ENCODE measurements at regions not wholly inside any gene's neighbourhood (a gene's known extent, or its start where the extent isn't known, plus 50 kb on each side); places are given as distances from the start of the nearest gene placed in this dataset.

DNA sequence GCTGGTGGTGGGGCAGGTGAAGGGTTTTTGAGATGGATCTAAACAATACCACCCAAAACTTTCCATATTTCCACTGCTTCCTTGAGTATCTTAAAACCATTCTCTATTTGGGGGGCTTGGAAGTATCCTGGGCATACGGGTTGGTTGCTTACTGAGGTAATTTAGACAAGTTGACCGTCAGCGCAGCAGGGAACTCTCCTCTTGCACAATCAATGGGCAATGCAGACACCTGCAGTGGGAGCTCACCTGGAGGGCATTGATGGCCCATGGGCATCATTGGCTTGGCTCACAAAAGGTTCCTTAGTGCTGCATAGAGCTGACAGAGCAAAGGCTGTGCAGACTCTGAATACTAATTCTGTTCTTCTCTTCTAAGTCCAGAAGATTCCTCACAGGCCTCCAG, 101.5 kb downstream of the EPDR1 start:
- ATAC-seq (no peak), DNase-seq (ENCODE audit: low read depth, low spot score) (no peak), FAIRE-seq (no peak)
- Histone ChIP-seq H3K4me2 (ENCODE audit: control insufficient read depth, insufficient read depth) (no peak overlapping the region), H3K9ac (ENCODE audit: control insufficient read depth, insufficient read depth, low read length) (no peak overlapping the region), H4K20me1 (ENCODE audit: control insufficient read depth, insufficient read depth) (no peaks in the 10 kb centered on the region), H3K79me2 (ENCODE audit: control insufficient read depth, insufficient read depth, low read length) (no peaks in the 10 kb centered on the region), H3K36me3 (ENCODE audit: control insufficient read depth in 2 of 2, insufficient read depth in 2 of 2, low read length in 1 of 2) (no peaks in the 10 kb centered on the region), H3K4me3 (no peak overlapping the region), H2AFZ (ENCODE audit: control insufficient read depth, low read depth, low read length) (no peak overlapping the region), H3K9me3 (replicated peaks; ENCODE audit: control insufficient read depth, insufficient read depth, low read length) (no peaks in the 10 kb centered on the region), H3K27me3 (replicated peaks in 1 of 2; ENCODE audit: control insufficient read depth in 2 of 2, insufficient read depth in 2 of 2, low read length in 1 of 2) (no peaks in the 10 kb centered on the region; a peak in 1 of 4 replicates), H3K4me1 (ENCODE audit: control insufficient read depth, insufficient read depth, low read length) (no peaks in the 10 kb centered on the region), H3K27ac (ENCODE audit: control insufficient read depth, insufficient read depth) (no peak overlapping the region)
- ChIA-PET CTCF (interaction anchor here (0.9 to 2.8 kb wide), 5 partner anchors 35 to 120 kb away, joined by 3 to 14 read pairs (median 3); partner anchors contain the start of gene SFRP4), POLR2A (no interaction called here), SMC1A (ENCODE audit: uncharacterized antibody, unreplicated experiment) (interaction anchor here (0.5 to 1.2 kb wide), 3 partner anchors 57 to 105 kb away, joined by 3 to 6 read pairs (median 3); partner anchors contain the start of gene SFRP4), RAD21 (ENCODE audit: unreplicated experiment) (interaction anchor here (1.0 to 1.5 kb wide), 3 partner anchors 77 to 105 kb away, joined by 3 to 11 read pairs (median 6); partner anchors contain the start of gene SFRP4)
- no TSS peak for BruUV-seq (replicated peaks)
- TF ChIP-seq SREBF1 (IDR thresholded peaks at IDR 0.05; ENCODE audit: low read length) (no peak), PAX8 (IDR thresholded peaks at IDR 0.05) (no peak), IKZF2 (IDR thresholded peaks at IDR 0.05) (no peak), CBFB (IDR thresholded peaks at IDR 0.05; ENCODE audit: low read depth) (no peak), POU2F2 (IDR thresholded peaks at IDR 0.05; ENCODE audit: borderline replicate concordance, low read depth, low read length) (no peak), TCF12 (IDR thresholded peaks at IDR 0.05; ENCODE audit: low read depth, low read length) (no peak), ZSCAN29 (IDR thresholded peaks at IDR 0.05) (no peak), USF2 (IDR thresholded peaks at IDR 0.05; ENCODE audit: borderline replicate concordance, low read depth, low read length) (no peak), FOXK2 (IDR thresholded peaks at IDR 0.05) (no peak), SRF (IDR thresholded peaks at IDR 0.05; ENCODE audit: low read depth in 2 of 2, low read length in 2 of 2) (no peak), MTA2 (IDR thresholded peaks at IDR 0.05; ENCODE audit: low read depth) (no peak), GABPA (IDR thresholded peaks at IDR 0.05; ENCODE audit: low read depth) (no peak), HDAC2 (IDR thresholded peaks at IDR 0.05) (no peak), NFYB (IDR thresholded peaks at IDR 0.05; ENCODE audit: insufficient read depth, low read depth, low read length) (no peak), MTA3 (IDR thresholded peaks at IDR 0.05; ENCODE audit: borderline replicate concordance, low read length) (no peak)
- TF ChIP-seq, protein P1, sequence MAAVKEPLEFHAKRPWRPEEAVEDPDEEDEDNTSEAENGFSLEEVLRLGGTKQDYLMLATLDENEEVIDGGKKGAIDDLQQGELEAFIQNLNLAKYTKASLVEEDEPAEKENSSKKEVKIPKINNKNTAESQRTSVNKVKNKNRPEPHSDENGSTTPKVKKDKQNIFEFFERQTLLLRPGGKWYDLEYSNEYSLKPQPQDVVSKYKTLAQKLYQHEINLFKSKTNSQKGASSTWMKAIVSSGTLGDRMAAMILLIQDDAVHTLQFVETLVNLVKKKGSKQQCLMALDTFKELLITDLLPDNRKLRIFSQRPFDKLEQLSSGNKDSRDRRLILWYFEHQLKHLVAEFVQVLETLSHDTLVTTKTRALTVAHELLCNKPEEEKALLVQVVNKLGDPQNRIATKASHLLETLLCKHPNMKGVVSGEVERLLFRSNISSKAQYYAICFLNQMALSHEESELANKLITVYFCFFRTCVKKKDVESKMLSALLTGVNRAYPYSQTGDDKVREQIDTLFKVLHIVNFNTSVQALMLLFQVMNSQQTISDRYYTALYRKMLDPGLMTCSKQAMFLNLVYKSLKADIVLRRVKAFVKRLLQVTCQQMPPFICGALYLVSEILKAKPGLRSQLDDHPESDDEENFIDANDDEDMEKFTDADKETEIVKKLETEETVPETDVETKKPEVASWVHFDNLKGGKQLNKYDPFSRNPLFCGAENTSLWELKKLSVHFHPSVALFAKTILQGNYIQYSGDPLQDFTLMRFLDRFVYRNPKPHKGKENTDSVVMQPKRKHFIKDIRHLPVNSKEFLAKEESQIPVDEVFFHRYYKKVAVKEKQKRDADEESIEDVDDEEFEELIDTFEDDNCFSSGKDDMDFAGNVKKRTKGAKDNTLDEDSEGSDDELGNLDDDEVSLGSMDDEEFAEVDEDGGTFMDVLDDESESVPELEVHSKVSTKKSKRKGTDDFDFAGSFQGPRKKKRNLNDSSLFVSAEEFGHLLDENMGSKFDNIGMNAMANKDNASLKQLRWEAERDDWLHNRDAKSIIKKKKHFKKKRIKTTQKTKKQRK (IDR thresholded peaks at IDR 0.05; ENCODE audit: low read depth, low read length): no peak
- TF ChIP-seq, protein P2, sequence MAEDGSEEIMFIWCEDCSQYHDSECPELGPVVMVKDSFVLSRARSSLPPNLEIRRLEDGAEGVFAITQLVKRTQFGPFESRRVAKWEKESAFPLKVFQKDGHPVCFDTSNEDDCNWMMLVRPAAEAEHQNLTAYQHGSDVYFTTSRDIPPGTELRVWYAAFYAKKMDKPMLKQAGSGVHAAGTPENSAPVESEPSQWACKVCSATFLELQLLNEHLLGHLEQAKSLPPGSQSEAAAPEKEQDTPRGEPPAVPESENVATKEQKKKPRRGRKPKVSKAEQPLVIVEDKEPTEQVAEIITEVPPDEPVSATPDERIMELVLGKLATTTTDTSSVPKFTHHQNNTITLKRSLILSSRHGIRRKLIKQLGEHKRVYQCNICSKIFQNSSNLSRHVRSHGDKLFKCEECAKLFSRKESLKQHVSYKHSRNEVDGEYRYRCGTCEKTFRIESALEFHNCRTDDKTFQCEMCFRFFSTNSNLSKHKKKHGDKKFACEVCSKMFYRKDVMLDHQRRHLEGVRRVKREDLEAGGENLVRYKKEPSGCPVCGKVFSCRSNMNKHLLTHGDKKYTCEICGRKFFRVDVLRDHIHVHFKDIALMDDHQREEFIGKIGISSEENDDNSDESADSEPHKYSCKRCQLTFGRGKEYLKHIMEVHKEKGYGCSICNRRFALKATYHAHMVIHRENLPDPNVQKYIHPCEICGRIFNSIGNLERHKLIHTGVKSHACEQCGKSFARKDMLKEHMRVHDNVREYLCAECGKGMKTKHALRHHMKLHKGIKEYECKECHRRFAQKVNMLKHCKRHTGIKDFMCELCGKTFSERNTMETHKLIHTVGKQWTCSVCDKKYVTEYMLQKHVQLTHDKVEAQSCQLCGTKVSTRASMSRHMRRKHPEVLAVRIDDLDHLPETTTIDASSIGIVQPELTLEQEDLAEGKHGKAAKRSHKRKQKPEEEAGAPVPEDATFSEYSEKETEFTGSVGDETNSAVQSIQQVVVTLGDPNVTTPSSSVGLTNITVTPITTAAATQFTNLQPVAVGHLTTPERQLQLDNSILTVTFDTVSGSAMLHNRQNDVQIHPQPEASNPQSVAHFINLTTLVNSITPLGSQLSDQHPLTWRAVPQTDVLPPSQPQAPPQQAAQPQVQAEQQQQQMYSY (CRISPR knock-in tag; IDR thresholded peaks at IDR 0.05): no peak
- intact Hi-C loops (cut with micrococcal nuclease; ENCODE audit: unreplicated experiment): loop anchor here (5.0 kb wide), 1 partner anchor 105 kb away; the partner anchor contains the start of gene SFRP4
- in situ Hi-C loops (cut with MboI): no loop called here
- 84% methylated on average over 3 of the region's 3 CpGs for WGBS (ENCODE audit: insufficient coverage, insufficient replicate concordance, low lambda C conversion rate, missing lambda C conversion rate)

Data from GM12878 (cell line).